Hepatocyte (in vitro differentiated cells): ENCODE measurements at regions not wholly inside any gene's neighbourhood (a gene's known extent, or its start where the extent isn't known, plus 50 kb on each side); places are given as distances from the start of the nearest gene placed in this dataset.

Experiments
- DNase-seq: peaks from one replicate; pipeline ENCODE4 v3.0.0-alpha.2; 2016; ENCODE audit warnings: low spot score
- H2AFZ ChIP-seq: fragments of 200-600 bp; sonication (generic); 2 replicates; pipeline ENCODE4 v1.6.0; 2016; ENCODE audit warnings: antibody characterized with exemption, mild to moderate bottlenecking
- H3K27ac ChIP-seq: fragments of 200-600 bp; sonication (generic); 2 replicates; pipeline ENCODE4 v1.5.1; 2016; ENCODE audit warnings: mild to moderate bottlenecking
- H3K27me3 ChIP-seq: fragments of 200-600 bp; sonication (generic); 2 replicates; pipeline ENCODE4 v1.6.1; 2016
- H3K36me3 ChIP-seq: fragments of 200-600 bp; sonication (generic); replicated peaks from 2 replicates; pipeline ENCODE4 v1.5.1; 2016; ENCODE audit warnings: low read depth; ENCODE audit not compliant: insufficient read depth
- H3K4me1 ChIP-seq: fragments of 200-600 bp; sonication (generic); 2 replicates; pipeline ENCODE4 v1.5.1; 2016; ENCODE audit warnings: mild to moderate bottlenecking, moderate library complexity; ENCODE audit not compliant: insufficient read depth
- H3K4me2 ChIP-seq: fragments of 200-600 bp; sonication (generic); 2 replicates; pipeline ENCODE4 v1.6.0; 2016
- H3K4me3 ChIP-seq: fragments of 200-600 bp; sonication (generic); 2 replicates; pipeline ENCODE4 v1.5.1; 2016; ENCODE audit warnings: mild to moderate bottlenecking
- H3K79me2 ChIP-seq: fragments of 200-600 bp; sonication (generic); 2 replicates; pipeline ENCODE4 v1.6.0; 2017; ENCODE audit warnings: mild to moderate bottlenecking
- H3K9me2 ChIP-seq: fragments of 200-600 bp; sonication (generic); replicated peaks from 2 replicates; pipeline ENCODE4 v1.6.0; 2017; ENCODE audit warnings: mild to moderate bottlenecking; ENCODE audit not compliant: insufficient read depth
- H3K9me3 ChIP-seq: fragments of 200-600 bp; sonication (generic); 2 replicates; pipeline ENCODE4 v1.5.1; 2016; ENCODE audit warnings: low read depth, mild to moderate bottlenecking
- H4K20me1 ChIP-seq: fragments of 200-600 bp; sonication (generic); 2 replicates; pipeline ENCODE4 v1.6.0; 2016; ENCODE audit warnings: mild to moderate bottlenecking; ENCODE audit not compliant: insufficient read depth, poor library complexity, severe bottlenecking
- CTCF ChIP-seq: fragments of 200-600 bp; sonication (generic); IDR thresholded peaks from 2 replicates; pipeline ENCODE4 v1.5.1; 2016; ENCODE audit warnings: antibody characterized with exemption, mild to moderate bottlenecking; ENCODE audit not compliant: poor library complexity
- EZH2 ChIP-seq: fragments of 200-600 bp; sonication (generic); IDR thresholded peaks from 2 replicates; pipeline ENCODE4 v1.6.1; 2016; ENCODE audit warnings: antibody characterized with exemption, mild to moderate bottlenecking, borderline replicate concordance
- EZH2phosphoT487 ChIP-seq: fragments of 200-600 bp; sonication (generic); IDR thresholded peaks from one replicate; pipeline ENCODE4 v1.6.1; 2018; ENCODE audit warnings: antibody characterized with exemption, mild to moderate bottlenecking, low read depth, moderate library complexity; ENCODE audit not compliant: unreplicated experiment, severe bottlenecking
- WGBS: methylation state at CpG from one replicate; pipeline ENCODE4 v1.1.6; 2016; ENCODE audit warnings: low lambda C conversion rate; ENCODE audit errors: missing lambda C conversion rate; 5-methylcytosine and 5-hydroxymethylcytosine counted together

- H2AFZ ChIP-seq: peak overlapping the region; percentile 75
- no peaks in the 10 kb centered on the region for H3K36me3 ChIP-seq
- no peaks in the 10 kb centered on the region for H4K20me1 ChIP-seq
- peak overlapping the region; percentile 77 for H3K27ac ChIP-seq
- H3K27me3 ChIP-seq: no peaks in the 10 kb centered on the region
- no peaks in the 10 kb centered on the region for H3K79me2 ChIP-seq
- H3K4me3 ChIP-seq: no peak overlapping the region
- H3K9me3 ChIP-seq: no peaks in the 10 kb centered on the region
- no peaks in the 10 kb centered on the region for H3K9me2 ChIP-seq
- WGBS: 39% methylated on average over 10 of the region's 10 CpGs
- peak; percentile 62 for DNase-seq
- peaks cover 11% of the 10 kb centered on the region for H3K4me1 ChIP-seq
- no peak for TF ChIP-seq EZH2
- peak; percentile 52 for TF ChIP-seq CTCF
- peak overlapping the region; percentile 23 for H3K4me2 ChIP-seq
These were observed 329.3 kb upstream of the OR4E1 start for GRCh38 chr14:22002860-22003284.

GRCh38 chr14:21999402-21999801, 325.8 kb upstream of the OR4E1 start:
- no peak overlapping the region for H3K4me2 ChIP-seq
- no peaks in the 10 kb centered on the region for H3K36me3 ChIP-seq
- no peak overlapping the region for H3K4me3 ChIP-seq
- no peak for DNase-seq
- no peak overlapping the region for H3K27ac ChIP-seq
- H3K9me2 ChIP-seq: no peaks in the 10 kb centered on the region
- no peaks in the 10 kb centered on the region for H3K9me3 ChIP-seq
- H3K79me2 ChIP-seq: no peaks in the 10 kb centered on the region
- no peak overlapping the region for H2AFZ ChIP-seq
- H3K27me3 ChIP-seq: no peaks in the 10 kb centered on the region
- H3K4me1 ChIP-seq: peaks cover 11% of the 10 kb centered on the region
- 56% methylated on average over 2 of the region's 2 CpGs for WGBS
- H4K20me1 ChIP-seq: no peaks in the 10 kb centered on the region
- no peak for TF ChIP-seq CTCF
- TF ChIP-seq EZH2: no peak
- TF ChIP-seq EZH2phosphoT487: no peak

GRCh38 chr14:21997300-21997699, 323.7 kb upstream of the OR4E1 start:
- H3K79me2 ChIP-seq: no peaks in the 10 kb centered on the region
- H3K4me2 ChIP-seq: no peak overlapping the region
- H3K36me3 ChIP-seq: no peaks in the 10 kb centered on the region
- H3K27me3 ChIP-seq: no peaks in the 10 kb centered on the region
- no peak overlapping the region for H2AFZ ChIP-seq
- H3K9me3 ChIP-seq: no peaks in the 10 kb centered on the region
- H3K27ac ChIP-seq: no peak overlapping the region
- TF ChIP-seq CTCF (peak; percentile 36), EZH2 (no peak)
- peak; percentile 57 for DNase-seq
- no peak overlapping the region for H3K4me3 ChIP-seq
- 39% methylated on average over 3 of the region's 3 CpGs for WGBS
- no peaks in the 10 kb centered on the region for H3K9me2 ChIP-seq
- H4K20me1 ChIP-seq: no peaks in the 10 kb centered on the region
- no peaks in the 10 kb centered on the region for H3K4me1 ChIP-seq

GRCh38 chr14:21995332-21995731, 321.7 kb upstream of the OR4E1 start:
- no peaks in the 10 kb centered on the region for H3K27me3 ChIP-seq
- H3K27ac ChIP-seq: no peak overlapping the region
- H3K4me1 ChIP-seq: no peaks in the 10 kb centered on the region
- TF ChIP-seq EZH2phosphoT487 (no peak), EZH2 (no peak), CTCF (no peak)
- no peaks in the 10 kb centered on the region for H3K9me3 ChIP-seq
- no peaks in the 10 kb centered on the region for H4K20me1 ChIP-seq
- no peak overlapping the region for H3K4me3 ChIP-seq
- no peaks in the 10 kb centered on the region for H3K9me2 ChIP-seq
- H3K4me2 ChIP-seq: no peak overlapping the region
- no peak for DNase-seq
- H3K36me3 ChIP-seq: no peaks in the 10 kb centered on the region
- no peaks in the 10 kb centered on the region for H3K79me2 ChIP-seq
- H2AFZ ChIP-seq: no peak overlapping the region
